Calu3 (cell line): ENCODE measurements at regions not wholly inside any gene's neighbourhood (a gene's known extent, or its start where the extent isn't known, plus 50 kb on each side); places are given as distances from the start of the nearest gene placed in this dataset.

Source experiments
- BruUV-seq: library from RNA; stranded (reverse); fragments of 400-500 nt; replicated peaks from 2 replicates; lab custom pipeline; 2021; lab: Mats Ljungman, UMichigan
- CTCF ChIA-PET: fragments of 300-600 bp; sonication (Branson Sonifier 250); formaldehyde crosslinking; loops from one replicate; lab custom pipeline; 2022; ENCODE audit warnings: antibody characterized with exemption; lab: Charles Lee
- DNase-seq: peaks from one replicate; pipeline ENCODE4 v3.0.0; 2022
- H3K27ac Mint-ChIP-seq: one replicate; pipeline ENCODE4 v1.8.0; 2022; ENCODE audit warnings: mixed read lengths; ENCODE audit not compliant: unreplicated experiment
- H3K27me3 Mint-ChIP-seq: one replicate; pipeline ENCODE4 v1.8.0; 2022; ENCODE audit warnings: mixed read lengths; ENCODE audit not compliant: unreplicated experiment
- H3K36me3 Mint-ChIP-seq: one replicate; pipeline ENCODE4 v1.8.0; 2022; ENCODE audit warnings: mild to moderate bottlenecking, moderate library complexity, mixed read lengths; ENCODE audit not compliant: insufficient read depth, unreplicated experiment
- H3K4me1 Mint-ChIP-seq: one replicate; pipeline ENCODE4 v1.8.0; 2022; ENCODE audit warnings: mild to moderate bottlenecking, low read depth, mixed read lengths; ENCODE audit not compliant: unreplicated experiment
- H3K4me3 Mint-ChIP-seq: one replicate; pipeline ENCODE4 v1.8.0; 2022; ENCODE audit warnings: mild to moderate bottlenecking, low read depth, moderate library complexity, mixed read lengths; ENCODE audit not compliant: unreplicated experiment
- H3K9me3 Mint-ChIP-seq: one replicate; pipeline ENCODE4 v1.8.0; 2022; ENCODE audit warnings: low read depth, mixed read lengths; ENCODE audit not compliant: unreplicated experiment
- intact Hi-C: fragments of 100-400 bp; cut with micrococcal nuclease; formaldehyde crosslinking; loops from one replicate; pipeline ENCODE4 v1.10.0; 2022; ENCODE audit not compliant: unreplicated experiment
- TF ChIP-seq, protein P1 (sequence below): fragments of 200-600 bp; IDR thresholded peaks from one replicate; pipeline ENCODE4 v1.8.0; 2022; ENCODE audit warnings: antibody characterized with exemption; ENCODE audit not compliant: unreplicated experiment

DNA sequence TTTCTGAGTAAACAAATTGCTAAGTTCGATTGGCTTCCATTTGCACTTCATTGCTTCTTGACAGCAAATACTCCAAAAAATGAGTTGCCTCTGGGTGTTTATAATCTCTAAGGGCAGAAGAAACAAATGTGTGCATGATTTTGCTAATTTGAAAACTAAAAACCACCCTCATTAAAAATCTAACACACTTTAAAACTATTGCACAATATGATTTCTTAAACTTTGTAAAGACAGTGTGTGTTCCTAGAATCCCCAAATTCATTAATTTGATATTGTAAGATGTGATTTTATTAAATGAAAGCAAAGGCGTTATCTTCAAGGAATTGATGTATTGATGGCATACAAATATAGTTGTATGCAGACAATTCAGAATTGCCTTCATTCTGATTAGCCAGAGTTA lies 350.9 kb downstream of the OLFM3 start:
- intact Hi-C loops: no loop called here
- Mint-ChIP-seq H3K9me3 (no peaks in the 10 kb centered on the region), H3K27me3 (no peaks in the 10 kb centered on the region), H3K27ac (no peak overlapping the region), H3K4me1 (no peaks in the 10 kb centered on the region), H3K36me3 (no peaks in the 10 kb centered on the region), H3K4me3 (no peak overlapping the region)
- DNase-seq: no peak
- no TSS peak for BruUV-seq
- TF ChIP-seq, protein P1, sequence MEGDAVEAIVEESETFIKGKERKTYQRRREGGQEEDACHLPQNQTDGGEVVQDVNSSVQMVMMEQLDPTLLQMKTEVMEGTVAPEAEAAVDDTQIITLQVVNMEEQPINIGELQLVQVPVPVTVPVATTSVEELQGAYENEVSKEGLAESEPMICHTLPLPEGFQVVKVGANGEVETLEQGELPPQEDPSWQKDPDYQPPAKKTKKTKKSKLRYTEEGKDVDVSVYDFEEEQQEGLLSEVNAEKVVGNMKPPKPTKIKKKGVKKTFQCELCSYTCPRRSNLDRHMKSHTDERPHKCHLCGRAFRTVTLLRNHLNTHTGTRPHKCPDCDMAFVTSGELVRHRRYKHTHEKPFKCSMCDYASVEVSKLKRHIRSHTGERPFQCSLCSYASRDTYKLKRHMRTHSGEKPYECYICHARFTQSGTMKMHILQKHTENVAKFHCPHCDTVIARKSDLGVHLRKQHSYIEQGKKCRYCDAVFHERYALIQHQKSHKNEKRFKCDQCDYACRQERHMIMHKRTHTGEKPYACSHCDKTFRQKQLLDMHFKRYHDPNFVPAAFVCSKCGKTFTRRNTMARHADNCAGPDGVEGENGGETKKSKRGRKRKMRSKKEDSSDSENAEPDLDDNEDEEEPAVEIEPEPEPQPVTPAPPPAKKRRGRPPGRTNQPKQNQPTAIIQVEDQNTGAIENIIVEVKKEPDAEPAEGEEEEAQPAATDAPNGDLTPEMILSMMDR: no peak
- CTCF ChIA-PET: no interaction called here

DNA sequence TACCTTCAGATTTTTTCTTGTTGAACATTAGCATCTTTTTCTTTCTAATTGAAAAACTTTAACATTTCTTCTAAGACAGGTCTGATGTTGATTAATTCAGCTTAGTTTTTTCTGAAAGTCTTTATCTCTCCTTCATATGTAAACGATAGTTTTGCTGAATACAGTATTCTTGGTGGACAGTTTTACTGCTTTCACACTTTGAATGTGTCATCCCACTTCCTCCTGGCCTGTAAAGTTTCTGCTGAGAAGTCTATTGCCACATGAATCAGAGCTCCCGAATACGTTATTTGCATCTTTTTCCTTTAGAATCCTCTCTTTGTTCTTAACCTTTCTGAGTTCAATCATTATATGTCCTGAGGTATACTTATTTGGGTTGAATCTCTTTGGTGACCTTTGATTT lies 344.2 kb downstream of the OLFM3 start:
- Mint-ChIP-seq H3K9me3 (peaks cover 5% of the 10 kb centered on the region), H3K36me3 (no peaks in the 10 kb centered on the region), H3K27ac (no peak overlapping the region), H3K4me1 (no peaks in the 10 kb centered on the region), H3K4me3 (no peak overlapping the region), H3K27me3 (no peaks in the 10 kb centered on the region)
- TF ChIP-seq, protein P1: no peak
- no peak for DNase-seq
- BruUV-seq: no TSS peak
- CTCF ChIA-PET: no interaction called here
- intact Hi-C loops: loop anchor here (5.0 to 10.0 kb wide), 4 partner anchors 345 to 1322 kb away; partner anchors contain the start of gene OLFM3

DNA sequence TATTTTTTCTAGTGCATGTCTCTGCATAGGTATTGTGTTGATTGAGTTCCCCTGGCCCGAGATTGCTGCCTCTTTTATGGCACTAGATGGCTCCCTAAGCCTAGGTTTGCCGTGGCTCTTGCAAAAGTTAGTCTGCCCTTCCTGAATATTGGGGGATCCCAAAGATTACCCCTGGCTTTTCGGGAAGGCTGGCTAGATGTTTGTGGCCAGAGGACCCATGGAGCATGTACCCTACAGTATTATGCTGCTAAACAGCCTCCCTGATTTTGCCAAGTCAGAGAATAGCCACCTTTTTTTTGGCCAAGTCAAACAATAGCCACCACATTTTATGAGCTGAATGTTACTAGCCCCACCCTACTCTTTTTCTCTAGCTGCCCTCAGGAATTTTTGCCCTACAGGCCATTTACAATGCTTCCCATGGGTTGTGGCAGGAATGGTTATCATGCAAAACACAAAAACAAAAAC lies 343.2 kb downstream of the OLFM3 start:
- peaks cover 5% of the 10 kb centered on the region for H3K9me3 Mint-ChIP-seq
- no TSS peak for BruUV-seq
- CTCF ChIA-PET: interaction anchor here (0.6 to 1.0 kb wide), 3 partner anchors 61 to 1317 kb away, joined by 3 to 5 read pairs (median 3); no protein-coding TSS in a partner anchor
- peak; percentile 28 for DNase-seq
- H3K36me3 Mint-ChIP-seq: no peaks in the 10 kb centered on the region
- TF ChIP-seq, protein P1: no peak
- no peak overlapping the region for H3K27ac Mint-ChIP-seq
- H3K27me3 Mint-ChIP-seq: no peaks in the 10 kb centered on the region
- intact Hi-C loops: loop anchor here (5.0 to 10.0 kb wide), 4 partner anchors 344 to 1321 kb away; partner anchors contain the start of gene OLFM3
- no peak overlapping the region for H3K4me3 Mint-ChIP-seq
- H3K4me1 Mint-ChIP-seq: no peaks in the 10 kb centered on the region

DNA sequence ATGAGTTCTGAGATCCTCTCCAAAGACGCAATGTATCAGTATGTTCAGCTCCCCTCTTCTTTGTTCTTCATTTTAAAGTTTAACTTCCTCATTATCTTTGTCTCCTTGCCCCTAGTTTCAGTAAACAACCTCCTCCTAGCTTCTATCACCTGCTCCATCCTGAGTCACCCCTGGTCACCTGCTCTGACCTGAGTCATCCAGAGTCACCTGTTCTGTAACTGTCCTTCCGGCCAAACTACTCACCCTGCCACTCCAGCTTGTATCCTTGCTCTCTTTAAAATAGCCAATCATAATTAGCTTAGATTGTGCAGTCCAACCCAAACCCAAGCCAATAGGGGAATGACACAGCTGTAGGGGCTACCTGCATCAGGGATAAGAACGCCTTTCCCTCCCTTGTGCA lies 332.0 kb downstream of the OLFM3 start:
- Mint-ChIP-seq H3K27ac (no peak overlapping the region), H3K36me3 (no peaks in the 10 kb centered on the region), H3K4me3 (no peak overlapping the region), H3K4me1 (no peaks in the 10 kb centered on the region), H3K9me3 (peaks cover 5% of the 10 kb centered on the region), H3K27me3 (no peaks in the 10 kb centered on the region)
- BruUV-seq: no TSS peak
- CTCF ChIA-PET: no interaction called here
- intact Hi-C loops: no loop called here
- TF ChIP-seq, protein P1: no peak
- DNase-seq: no peak
